ENCODE measurements at regions not wholly inside any gene's neighbourhood (a gene's known extent, or its start where the extent isn't known, plus 50 kb on each side); places are given as distances from the start of the nearest gene placed in this dataset.

GRCh38 chr2:33958591-33958990 is 359.5 kb upstream of the FAM98A start:
- no peak overlapping the region for H3K4me3 Mint-ChIP-seq (ENCODE audit: unreplicated experiment)
- H3K27ac Mint-ChIP-seq (ENCODE audit: unreplicated experiment) = no peak overlapping the region
- DNase-seq (ENCODE audit: low spot score) = no peak
- H3K4me1 Mint-ChIP-seq (ENCODE audit: unreplicated experiment) = peaks cover 6% of the 10 kb centered on the region
- no peaks in the 10 kb centered on the region for H3K36me3 Mint-ChIP-seq (ENCODE audit: low read depth, unreplicated experiment)
- H3K27me3 Mint-ChIP-seq (ENCODE audit: unreplicated experiment) = no peaks in the 10 kb centered on the region
- H3K9me3 Mint-ChIP-seq (ENCODE audit: unreplicated experiment) = no peaks in the 10 kb centered on the region
- no peak for TF ChIP-seq CTCF (IDR thresholded peaks at IDR 0.05; ENCODE audit: unreplicated experiment)

- peaks cover 2% of the 10 kb centered on the region for H3K27me3 Mint-ChIP-seq (ENCODE audit: unreplicated experiment)
- no peaks in the 10 kb centered on the region for H3K4me1 Mint-ChIP-seq (ENCODE audit: unreplicated experiment)
- H3K4me3 Mint-ChIP-seq (ENCODE audit: unreplicated experiment) = no peak overlapping the region
- H3K27ac Mint-ChIP-seq (ENCODE audit: unreplicated experiment) = no peak overlapping the region
- peaks cover 3% of the 10 kb centered on the region for H3K36me3 Mint-ChIP-seq (ENCODE audit: low read depth, unreplicated experiment)
- DNase-seq (ENCODE audit: low spot score) = no peak
- H3K9me3 Mint-ChIP-seq (ENCODE audit: unreplicated experiment) = no peaks in the 10 kb centered on the region
- TF ChIP-seq CTCF (IDR thresholded peaks at IDR 0.05; ENCODE audit: unreplicated experiment) = no peak
These were observed 350.3 kb upstream of the FAM98A start for GRCh38 chr2:33949371-33949770.

- DNase-seq (ENCODE audit: low spot score) = no peak
- no peak overlapping the region for H3K27ac Mint-ChIP-seq (ENCODE audit: unreplicated experiment)
- H3K36me3 Mint-ChIP-seq (ENCODE audit: low read depth, unreplicated experiment) = peaks cover 3% of the 10 kb centered on the region
- no peaks in the 10 kb centered on the region for H3K4me1 Mint-ChIP-seq (ENCODE audit: unreplicated experiment)
- no peak overlapping the region for H3K4me3 Mint-ChIP-seq (ENCODE audit: unreplicated experiment)
- H3K9me3 Mint-ChIP-seq (ENCODE audit: unreplicated experiment) = no peaks in the 10 kb centered on the region
- H3K27me3 Mint-ChIP-seq (ENCODE audit: unreplicated experiment) = no peaks in the 10 kb centered on the region
- TF ChIP-seq CTCF (IDR thresholded peaks at IDR 0.05; ENCODE audit: unreplicated experiment) = no peak
These were observed 347.1 kb upstream of the FAM98A start for GRCh38 chr2:33946193-33946592.

- no peak for TF ChIP-seq CTCF (IDR thresholded peaks at IDR 0.05; ENCODE audit: unreplicated experiment)
- H3K27ac Mint-ChIP-seq (ENCODE audit: unreplicated experiment) = no peak overlapping the region
- no peak for DNase-seq (ENCODE audit: low spot score)
- H3K27me3 Mint-ChIP-seq (ENCODE audit: unreplicated experiment) = peaks cover 2% of the 10 kb centered on the region
- H3K4me3 Mint-ChIP-seq (ENCODE audit: unreplicated experiment) = no peak overlapping the region
- H3K4me1 Mint-ChIP-seq (ENCODE audit: unreplicated experiment) = peaks cover 3% of the 10 kb centered on the region
- no peaks in the 10 kb centered on the region for H3K36me3 Mint-ChIP-seq (ENCODE audit: low read depth, unreplicated experiment)
- no peaks in the 10 kb centered on the region for H3K9me3 Mint-ChIP-seq (ENCODE audit: unreplicated experiment)
These were observed 334.1 kb upstream of the FAM98A start for GRCh38 chr2:33933203-33933602.

GRCh38 chr2:33931164-33931563 is 332.1 kb upstream of the FAM98A start:
- Mint-ChIP-seq H3K4me1 (ENCODE audit: unreplicated experiment) (no peaks in the 10 kb centered on the region), H3K9me3 (ENCODE audit: unreplicated experiment) (no peaks in the 10 kb centered on the region), H3K4me3 (ENCODE audit: unreplicated experiment) (no peak overlapping the region), H3K36me3 (ENCODE audit: low read depth, unreplicated experiment) (no peaks in the 10 kb centered on the region), H3K27ac (ENCODE audit: unreplicated experiment) (no peak overlapping the region), H3K27me3 (ENCODE audit: unreplicated experiment) (peaks cover 2% of the 10 kb centered on the region)
- TF ChIP-seq CTCF (IDR thresholded peaks at IDR 0.05; ENCODE audit: unreplicated experiment) = no peak
- DNase-seq (ENCODE audit: low spot score) = no peak
